CD4-positive, alpha-beta T cell treated with Interleukin-6 for 4 hours (primary cell): ENCODE measurements at regions not wholly inside any gene's neighbourhood (a gene's known extent, or its start where the extent isn't known, plus 50 kb on each side); places are given as distances from the start of the nearest gene placed in this dataset.
"Not testable (repeated sequence)": the region's sequence is repeated elsewhere in the genome, so short reads cannot be mapped to it uniquely, and the experiment has no call there.

ENCODE experiments used
- DNase-seq: peaks from one replicate; pipeline ENCODE4 v3.0.0-alpha.2; 2020; ENCODE audit warnings: mixed read lengths

- no peak for DNase-seq
These were observed 153.3 kb upstream of the LYPLAL1 start for GRCh38 chr1:219020386-219020785.

DNA sequence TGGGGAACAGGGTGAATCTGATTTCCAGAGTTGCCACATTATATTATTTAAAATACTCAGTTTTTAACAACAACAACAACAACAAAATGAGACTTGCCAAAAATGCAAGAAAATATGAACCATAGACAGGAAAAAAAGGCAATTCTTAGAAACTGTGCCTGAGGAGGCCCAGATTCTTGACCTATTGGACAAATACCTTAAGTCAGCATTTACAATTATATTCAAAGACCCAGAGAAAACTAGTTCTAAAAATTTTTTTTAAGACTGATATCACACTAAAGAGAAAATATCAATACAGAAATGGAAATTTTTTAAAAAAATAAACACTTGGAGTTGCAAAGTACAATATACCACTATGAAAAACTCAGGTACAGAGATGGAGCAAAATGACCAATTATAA, 152.8 kb upstream of the LYPLAL1 start:
- no peak for DNase-seq

DNA sequence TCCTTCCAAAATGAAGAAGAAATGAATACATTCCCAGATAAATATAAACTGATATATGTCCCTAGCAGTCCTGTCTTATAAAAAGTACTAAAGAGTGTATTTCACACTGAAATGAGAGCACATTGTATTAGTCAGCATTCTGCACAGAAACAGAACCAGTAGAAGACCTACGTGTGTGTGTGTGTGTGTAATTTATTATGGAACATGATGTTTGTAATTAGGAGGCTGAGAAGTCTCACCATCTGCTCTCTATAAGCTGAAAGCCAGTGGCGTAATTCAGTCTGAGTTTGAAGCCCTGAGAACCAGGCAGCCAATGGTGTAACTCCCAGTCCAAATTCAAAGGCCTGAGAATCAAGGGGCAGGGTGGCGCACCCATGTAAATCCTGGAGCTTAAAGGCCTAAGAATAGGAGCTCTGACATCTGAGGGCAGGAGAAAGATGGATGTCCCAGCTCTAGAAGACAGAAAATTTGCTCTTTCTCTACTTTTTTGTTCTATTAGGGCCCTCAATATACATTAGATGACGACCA, 146.5 kb upstream of the LYPLAL1 start:
- no peak for DNase-seq

- DNase-seq: no peak
These were observed 141.9 kb upstream of the LYPLAL1 start for GRCh38 chr1:219031809-219032208.

GRCh38 chr1:219038398-219038797, 135.3 kb upstream of the LYPLAL1 start:
- DNase-seq: no peak

DNA sequence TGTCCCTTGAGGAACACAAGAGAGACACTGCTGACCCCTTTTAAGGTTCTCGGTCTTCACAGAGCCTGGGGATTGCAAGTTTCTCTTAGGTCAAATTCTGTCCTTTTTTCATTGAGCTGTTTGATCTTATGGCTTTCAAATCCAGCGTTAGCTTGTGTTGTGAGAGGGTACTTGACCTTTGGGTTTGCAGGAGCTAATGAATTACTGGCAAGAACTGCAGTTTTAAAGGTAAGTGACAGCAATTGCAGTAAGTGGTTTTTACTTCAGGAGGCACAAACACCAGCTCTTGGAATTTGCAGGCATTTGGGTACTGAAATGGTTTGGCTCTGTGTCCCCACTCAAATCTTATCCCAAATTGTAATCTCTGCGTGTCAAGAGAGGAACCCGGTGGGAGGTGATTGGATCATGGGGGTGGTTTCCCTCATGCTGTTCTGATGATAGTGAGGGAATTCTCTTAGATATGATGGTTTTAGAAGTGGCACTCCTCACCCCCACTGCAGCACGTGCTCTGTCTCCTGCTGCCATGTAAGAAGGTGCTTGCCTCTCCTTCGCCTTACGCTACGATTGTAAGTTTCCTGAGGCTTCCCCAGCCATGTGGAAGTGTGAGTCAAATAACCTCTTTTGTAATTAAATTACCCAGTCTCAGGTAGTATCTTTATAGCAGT, 134.5 kb upstream of the LYPLAL1 start:
- no peak for DNase-seq

- DNase-seq: no peak
These were observed 134.0 kb upstream of the LYPLAL1 start for GRCh38 chr1:219039682-219040154.

- no peak for DNase-seq
These were observed 133.4 kb upstream of the LYPLAL1 start for GRCh38 chr1:219040291-219040690.

DNA sequence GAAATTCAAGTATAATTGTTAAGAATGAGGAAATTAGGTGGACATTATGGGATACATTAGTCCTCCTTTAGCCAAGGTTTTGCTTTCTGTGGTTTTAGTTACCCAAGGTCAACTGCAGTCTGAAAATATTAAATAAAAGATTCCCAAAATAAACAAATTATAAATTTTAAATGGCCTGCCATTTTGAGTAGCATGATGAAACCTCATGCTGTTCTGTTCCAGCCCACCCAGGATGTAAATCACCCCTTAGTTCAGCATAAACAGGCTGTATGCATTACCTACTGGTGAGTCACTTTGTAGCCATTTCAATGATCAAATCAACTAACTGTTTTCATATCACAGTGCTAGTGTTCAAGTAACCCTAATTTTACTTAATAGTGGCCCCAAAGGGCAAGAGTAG, 132.5 kb upstream of the LYPLAL1 start:
- no peak for DNase-seq

GRCh38 chr1:219041818-219042217, 131.9 kb upstream of the LYPLAL1 start:
- no peak for DNase-seq

DNA sequence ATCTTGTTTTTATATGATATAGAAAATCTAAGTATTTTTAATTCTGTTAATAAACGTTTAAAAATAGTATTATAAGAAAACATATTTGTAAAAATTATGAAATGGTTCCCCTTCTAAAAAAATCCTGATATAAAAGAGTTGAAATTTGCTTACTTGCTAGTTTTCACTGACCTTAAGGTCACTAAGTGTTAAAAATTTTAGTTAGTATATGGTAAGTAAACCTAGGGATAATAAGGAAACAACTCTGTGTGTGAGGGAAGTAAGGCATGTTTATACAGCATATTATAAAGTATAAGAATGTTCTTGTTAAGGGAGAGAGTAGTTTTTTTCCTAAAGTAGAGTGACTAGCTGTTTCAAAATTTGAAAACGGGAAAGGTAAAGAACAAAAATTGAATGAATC, 130.9 kb upstream of the LYPLAL1 start:
- DNase-seq: no peak

- DNase-seq: no peak
These were observed 128.4 kb upstream of the LYPLAL1 start for GRCh38 chr1:219045246-219045645.

DNA sequence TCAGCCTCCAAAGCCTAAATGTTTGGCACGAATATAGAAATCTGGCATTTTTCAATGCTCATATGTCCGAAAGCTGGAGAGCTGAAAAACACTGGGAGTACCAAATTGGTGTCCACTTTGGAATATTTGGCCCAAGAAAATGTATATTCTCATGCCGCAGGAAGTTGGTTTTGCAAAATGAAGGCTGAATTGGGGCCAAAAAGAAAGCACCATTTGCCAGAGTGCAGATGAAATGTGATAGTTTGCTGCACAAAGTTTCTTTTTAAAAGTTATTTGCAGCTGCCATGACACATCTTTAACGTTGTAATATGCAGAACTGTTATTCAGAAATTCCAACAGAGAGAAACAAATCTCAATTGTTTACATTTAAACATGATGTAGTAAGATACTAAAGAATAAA, 124.2 kb upstream of the LYPLAL1 start:
- no peak for DNase-seq

- DNase-seq: no peak
These were observed 123.4 kb upstream of the LYPLAL1 start for GRCh38 chr1:219050086-219050821.

GRCh38 chr1:219050822-219051125, 122.9 kb upstream of the LYPLAL1 start:
- no peak for DNase-seq

DNA sequence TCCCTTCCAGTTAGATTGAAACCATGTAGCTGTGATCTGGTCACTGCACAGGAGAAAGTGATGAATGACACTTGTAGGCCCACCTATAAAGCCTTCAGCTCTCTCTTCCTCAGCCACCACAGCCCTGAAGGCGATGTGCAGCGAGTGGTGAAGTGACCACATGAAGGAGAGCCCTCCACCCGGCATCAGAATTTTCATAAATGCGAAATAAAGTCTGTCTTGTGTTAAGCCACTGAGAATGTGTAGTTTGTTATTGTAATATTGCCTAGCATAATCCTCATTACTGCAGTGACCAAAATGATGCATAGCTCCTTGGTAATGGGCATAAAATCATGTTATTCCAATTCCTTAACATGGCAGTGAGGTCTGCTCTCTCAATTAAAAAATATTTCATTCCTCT, 122.1 kb upstream of the LYPLAL1 start:
- no peak for DNase-seq

DNA sequence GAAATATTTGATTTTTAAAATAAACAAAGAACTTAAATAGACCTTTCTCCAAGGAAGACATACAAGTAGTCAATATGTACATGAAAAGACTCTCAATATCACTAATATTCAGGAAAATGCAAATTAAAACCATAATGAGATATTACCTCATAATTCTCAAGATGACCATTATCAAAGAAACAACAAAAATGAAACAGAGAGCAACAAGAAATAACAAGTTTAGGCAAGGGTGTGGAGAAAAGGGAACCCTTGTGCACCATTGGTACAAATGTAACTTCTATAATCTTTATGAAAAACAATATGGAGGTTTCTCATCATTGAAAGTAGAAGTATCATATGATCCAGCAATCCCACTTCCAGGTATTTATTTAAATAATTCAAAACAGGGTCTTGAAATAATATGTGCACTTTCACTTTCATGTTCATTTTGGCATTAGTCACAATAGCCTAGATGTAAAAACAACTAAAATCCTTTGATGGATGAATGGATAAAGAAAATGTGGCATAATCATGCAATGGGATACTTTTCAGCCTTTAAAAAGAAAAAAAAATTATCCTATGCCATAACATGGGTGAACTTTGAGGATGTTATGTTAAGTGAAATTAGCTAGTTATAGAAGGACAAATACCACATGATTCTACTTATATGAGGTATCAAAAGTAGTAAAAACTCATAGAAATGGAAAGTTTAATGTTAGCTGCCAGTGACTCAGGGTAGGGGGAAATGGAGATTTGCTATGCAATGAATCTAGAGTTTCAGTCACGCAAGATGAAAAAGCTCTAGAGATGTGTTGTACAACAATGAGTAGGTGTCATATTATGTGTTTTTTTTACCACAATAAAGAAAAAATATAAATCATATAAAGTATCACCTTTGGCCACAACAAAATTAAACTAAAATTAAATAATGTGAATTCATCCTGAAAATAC, 114.5 kb upstream of the LYPLAL1 start:
- no peak for DNase-seq

GRCh38 chr1:219060798-219061197, 112.9 kb upstream of the LYPLAL1 start:
- DNase-seq: no peak

GRCh38 chr1:219062161-219062560, 111.5 kb upstream of the LYPLAL1 start:
- no peak for DNase-seq

GRCh38 chr1:219066098-219066497, 107.6 kb upstream of the LYPLAL1 start:
- no peak for DNase-seq

- no peak for DNase-seq
These were observed 106.9 kb upstream of the LYPLAL1 start for GRCh38 chr1:219066631-219067349.

DNA sequence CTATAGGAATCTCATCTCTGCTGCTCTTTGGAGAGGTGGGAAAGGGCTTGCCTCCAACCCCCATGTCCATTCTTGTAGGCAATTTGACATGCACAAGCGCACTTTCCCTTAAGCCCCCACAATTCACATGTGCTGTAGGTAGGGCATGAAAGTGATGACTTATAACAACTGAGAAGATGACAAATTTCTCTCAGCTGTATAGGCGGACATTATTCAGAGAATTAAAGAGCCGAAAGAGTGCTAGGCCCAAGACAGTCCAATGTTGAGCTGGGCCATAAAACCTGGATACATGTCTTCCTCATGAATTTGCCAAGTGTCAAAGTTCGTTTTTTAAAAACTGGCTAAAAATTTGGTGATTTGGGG, 106.3 kb upstream of the LYPLAL1 start:
- DNase-seq: no peak

DNA sequence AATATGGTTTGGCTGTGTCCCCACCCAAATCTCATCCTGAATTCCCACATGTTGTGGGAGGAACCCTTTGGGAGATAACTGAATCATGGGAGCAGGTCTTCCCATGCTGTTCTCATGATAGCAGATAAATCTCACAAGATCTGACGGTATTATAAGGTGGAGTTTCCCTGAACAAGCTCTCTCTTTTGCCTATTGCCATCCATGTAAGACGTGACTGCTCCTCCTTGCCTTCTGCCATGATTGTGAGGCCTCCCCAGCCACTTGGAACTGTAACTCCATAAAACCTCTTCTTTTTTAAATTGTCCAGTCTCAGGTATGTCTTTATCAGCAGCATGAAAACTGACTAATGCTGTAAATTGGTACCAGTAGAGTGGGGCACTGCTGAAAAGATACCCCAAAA, 103.3 kb upstream of the LYPLAL1 start:
- DNase-seq: not testable (repeated sequence)
